ENCODE measurements at regions not wholly inside any gene's neighbourhood (a gene's known extent, or its start where the extent isn't known, plus 50 kb on each side); places are given as distances from the start of the nearest gene placed in this dataset.

- TF ChIP-seq CTCF (IDR thresholded peaks at IDR 0.05) (no peak), POLR2AphosphoS5 (IDR thresholded peaks at IDR 0.05; ENCODE audit: insufficient read depth in 1 of 2, low read depth in 1 of 2) (no peak)
Measured at GRCh38 chr16:6641091-6641490, 691.6 kb upstream of the RBFOX1 start.

All from vagina (tissue), 2 donors.